ENCODE measurements at regions not wholly inside any gene's neighbourhood (a gene's known extent, or its start where the extent isn't known, plus 50 kb on each side); places are given as distances from the start of the nearest gene placed in this dataset.

- no peak for DNase-seq
These were observed 149.8 kb downstream of the MED10 start for GRCh38 chr5:6228257-6229250.

GRCh38 chr5:6225121-6225607, 153.2 kb downstream of the MED10 start:
- no peak for DNase-seq

DNA sequence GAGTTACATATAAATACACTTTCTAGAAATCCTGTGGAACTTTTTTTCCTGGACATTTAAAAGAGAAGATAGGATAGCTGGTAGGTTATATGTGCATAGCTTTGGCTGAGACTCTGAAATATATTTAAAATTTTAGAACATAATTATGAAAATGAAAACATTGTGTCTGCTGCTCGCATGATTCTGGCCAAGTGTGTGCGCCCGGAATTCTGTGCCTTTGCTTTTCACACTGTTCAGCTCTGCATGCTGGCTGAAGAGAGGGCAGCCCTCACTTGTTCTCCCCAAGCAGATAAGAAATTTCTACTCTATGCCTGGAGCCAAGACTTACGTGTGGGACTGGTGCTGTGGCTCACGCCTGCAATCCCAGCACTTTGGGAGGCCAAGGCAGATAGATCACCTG, 153.9 kb downstream of the MED10 start:
- no peak for DNase-seq

DNA sequence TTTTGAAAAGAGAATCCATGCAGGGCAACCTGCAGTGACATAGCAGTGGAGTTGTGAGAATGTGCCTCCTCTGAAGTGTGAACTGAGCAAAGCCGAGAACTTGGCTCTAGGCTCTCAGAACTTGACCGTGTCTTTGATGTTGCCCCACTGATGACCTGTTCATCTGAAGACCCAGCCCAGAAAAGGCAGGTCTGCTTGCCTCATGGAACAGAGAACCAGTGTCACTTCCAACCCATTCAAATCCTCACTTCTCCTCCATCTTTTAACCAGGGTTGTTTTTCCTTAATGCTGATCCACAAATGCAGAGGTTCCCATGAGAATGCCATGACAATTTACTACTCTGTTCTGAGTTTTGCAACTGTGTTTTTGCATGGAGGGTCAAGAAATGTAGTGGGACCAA, 155.4 kb downstream of the MED10 start:
- DNase-seq, result no peak

GRCh38 chr5:6222121-6222520, 156.2 kb downstream of the MED10 start:
- DNase-seq, result no peak

- DNase-seq, result no peak
These were observed 157.2 kb downstream of the MED10 start for GRCh38 chr5:6221141-6221626.

GRCh38 chr5:6220346-6221088, 157.8 kb downstream of the MED10 start:
- no peak for DNase-seq

DNA sequence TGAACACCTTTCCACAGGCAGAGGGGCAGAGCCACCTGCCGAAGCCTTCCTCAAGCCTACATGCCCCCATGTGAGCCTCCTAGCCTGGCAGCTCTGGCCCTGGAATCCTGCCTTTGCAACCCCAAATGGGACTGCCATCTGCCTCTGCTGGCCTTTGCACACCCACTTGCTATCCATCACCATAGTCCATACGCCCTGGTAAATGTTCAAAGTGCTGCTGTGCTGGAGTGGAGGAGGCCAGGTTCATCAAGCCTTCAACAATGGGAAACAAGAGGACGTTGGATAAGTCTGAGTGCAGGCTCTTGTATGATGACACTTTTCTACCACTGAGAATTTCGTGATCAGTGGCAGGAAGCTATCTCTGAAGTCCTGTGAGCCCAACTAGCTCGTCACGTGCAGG, 159.8 kb downstream of the MED10 start:
- no peak for DNase-seq

DNA sequence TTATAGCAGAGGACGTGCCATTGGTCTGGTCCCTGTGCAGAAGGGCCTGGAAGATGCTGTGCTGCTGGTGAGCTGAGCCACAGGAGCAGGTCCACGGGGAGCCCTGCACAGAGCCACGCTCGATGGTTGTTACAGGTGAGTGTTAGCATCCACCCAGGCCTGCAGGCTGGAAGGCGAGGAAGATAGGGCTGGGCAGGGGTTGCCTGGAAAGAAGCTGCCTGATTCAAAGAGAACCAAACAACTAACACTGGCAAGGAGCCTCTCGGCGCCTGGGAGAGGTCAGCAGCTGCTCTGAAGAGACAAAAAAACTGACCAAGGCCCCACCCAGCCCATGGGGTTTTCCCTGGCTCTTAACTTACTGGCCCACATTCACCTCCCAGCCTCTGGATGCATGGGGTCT, 160.2 kb downstream of the MED10 start:
- DNase-seq, result no peak

DNA sequence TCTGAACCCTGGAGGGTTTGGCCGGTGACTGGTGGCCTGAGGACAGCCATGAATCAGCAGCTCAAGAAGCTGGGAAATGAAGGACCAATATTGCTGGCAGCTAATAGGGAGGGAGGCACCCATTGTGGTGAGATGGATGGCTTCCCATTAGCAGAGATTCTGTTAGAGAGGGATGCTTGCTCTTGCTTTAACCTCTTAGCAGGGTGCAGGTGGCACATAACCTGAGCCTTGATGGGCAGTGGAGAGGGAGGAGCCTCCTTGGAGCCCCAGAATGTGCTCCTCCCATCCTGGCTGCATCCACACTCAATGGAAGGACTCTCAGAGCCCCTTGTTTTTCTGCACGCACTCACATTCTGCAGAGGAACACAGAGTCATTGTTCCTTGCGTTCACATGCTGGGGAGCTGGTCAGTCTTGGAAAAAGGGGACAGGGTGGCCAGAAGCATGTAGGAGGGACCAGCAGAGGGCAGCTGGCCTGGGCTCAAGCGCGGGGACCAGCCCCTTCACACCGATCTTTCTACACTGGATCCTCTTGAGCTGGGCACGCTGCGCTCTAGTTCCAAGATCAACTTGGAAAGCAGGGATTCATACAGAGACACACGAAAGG, 161.8 kb downstream of the MED10 start:
- no peak for DNase-seq

DNA sequence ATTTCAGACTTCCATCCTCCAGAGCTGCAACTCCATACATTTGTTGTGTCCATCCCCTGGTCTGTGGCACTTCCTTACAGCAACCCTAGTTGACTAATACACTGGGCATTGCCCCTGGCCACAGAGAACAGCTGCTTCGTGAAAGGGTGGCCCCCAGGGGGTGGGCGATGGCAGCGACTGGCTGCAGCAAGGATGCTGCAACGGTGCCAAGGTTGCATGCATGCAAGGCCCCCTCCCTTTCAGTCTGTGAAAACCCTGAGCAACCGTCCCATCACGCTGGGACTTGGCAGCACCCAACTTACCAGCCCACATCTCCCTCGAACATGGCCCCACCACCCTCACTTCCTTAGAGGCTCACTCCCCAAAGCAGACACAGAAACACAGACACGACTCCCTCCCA, 162.5 kb downstream of the MED10 start:
- no peak for DNase-seq

- no peak for DNase-seq
These were observed 166.1 kb downstream of the MED10 start for GRCh38 chr5:6212244-6212643.

GRCh38 chr5:6206501-6206900, 171.8 kb downstream of the MED10 start:
- no peak for DNase-seq

DNA sequence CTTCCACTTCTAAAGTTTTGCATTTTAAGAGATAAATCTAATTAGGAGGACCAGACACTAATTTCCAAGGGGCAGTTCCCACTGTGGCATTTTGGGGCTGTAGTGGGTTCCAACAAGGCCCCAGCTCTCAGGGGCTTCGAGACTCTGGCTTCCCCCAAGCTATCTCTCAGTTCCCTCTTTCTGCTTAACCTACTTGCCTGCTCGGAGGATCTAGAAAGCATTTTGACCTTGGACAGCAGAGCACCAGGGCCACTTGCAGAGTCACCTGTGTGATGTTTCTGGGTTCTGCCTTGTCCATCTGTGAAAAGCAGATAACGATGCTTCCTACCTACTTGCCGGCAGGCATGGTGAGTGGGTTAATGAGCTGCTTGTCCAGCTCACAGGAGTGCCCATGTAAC, 175.4 kb downstream of the MED10 start:
- no peak for DNase-seq

- DNase-seq, result no peak
These were observed 176.0 kb downstream of the MED10 start for GRCh38 chr5:6202149-6202967.

GRCh38 chr5:6201631-6202030, 176.7 kb downstream of the MED10 start:
- DNase-seq, result no peak

GRCh38 chr5:6198531-6198930, 179.8 kb downstream of the MED10 start:
- no peak for DNase-seq

DNA sequence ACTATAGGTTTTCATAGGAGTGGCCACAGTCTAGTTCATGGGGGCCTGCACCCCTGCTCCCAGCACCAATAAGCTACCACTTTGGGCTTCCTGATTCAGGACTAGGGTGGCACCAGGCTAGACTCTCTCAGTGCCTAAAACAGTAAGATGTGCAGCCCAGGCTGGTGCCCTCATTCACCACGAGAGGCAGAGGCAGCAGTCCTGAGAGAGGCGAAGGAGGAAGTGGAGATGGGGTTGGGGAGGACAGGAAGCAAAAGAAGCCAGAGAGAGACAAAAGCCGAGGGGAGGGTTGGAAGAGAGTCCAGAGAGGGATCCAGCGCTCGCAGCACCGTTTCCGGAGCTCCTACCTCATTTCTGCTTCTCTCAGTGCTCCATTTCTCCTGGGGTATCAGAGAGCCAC, 180.9 kb downstream of the MED10 start:
- DNase-seq, result no peak

DNA sequence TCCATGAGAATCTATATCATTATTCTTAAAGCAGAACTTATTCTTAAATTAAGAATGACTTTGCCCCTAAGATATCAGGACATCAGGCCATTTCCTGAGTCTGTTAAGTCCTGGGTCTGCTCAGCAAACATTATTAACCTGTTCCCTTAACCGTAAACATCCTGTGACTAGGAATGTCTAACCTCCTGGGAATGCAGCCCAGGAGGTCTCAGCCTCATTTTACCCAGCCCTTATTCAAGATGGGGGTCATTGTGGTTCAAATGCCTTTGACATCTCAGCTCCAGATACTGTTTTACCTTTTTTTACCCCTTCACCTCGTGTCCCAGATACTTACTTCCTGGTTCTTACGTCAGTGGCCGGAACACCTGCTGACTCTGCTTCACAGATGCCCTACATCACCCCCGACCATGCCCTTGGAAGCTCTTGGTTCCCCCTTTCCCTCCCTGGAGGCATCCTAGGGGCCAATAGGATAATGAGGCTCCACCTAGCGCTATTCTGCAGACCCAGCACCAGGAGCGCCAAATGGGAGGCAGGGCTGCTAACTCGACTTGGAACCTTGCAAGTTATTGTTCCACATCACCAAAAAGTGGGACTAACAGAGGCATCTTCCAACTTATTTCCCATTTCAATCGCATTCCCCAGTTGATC, 182.5 kb downstream of the MED10 start:
- no peak for DNase-seq

DNA sequence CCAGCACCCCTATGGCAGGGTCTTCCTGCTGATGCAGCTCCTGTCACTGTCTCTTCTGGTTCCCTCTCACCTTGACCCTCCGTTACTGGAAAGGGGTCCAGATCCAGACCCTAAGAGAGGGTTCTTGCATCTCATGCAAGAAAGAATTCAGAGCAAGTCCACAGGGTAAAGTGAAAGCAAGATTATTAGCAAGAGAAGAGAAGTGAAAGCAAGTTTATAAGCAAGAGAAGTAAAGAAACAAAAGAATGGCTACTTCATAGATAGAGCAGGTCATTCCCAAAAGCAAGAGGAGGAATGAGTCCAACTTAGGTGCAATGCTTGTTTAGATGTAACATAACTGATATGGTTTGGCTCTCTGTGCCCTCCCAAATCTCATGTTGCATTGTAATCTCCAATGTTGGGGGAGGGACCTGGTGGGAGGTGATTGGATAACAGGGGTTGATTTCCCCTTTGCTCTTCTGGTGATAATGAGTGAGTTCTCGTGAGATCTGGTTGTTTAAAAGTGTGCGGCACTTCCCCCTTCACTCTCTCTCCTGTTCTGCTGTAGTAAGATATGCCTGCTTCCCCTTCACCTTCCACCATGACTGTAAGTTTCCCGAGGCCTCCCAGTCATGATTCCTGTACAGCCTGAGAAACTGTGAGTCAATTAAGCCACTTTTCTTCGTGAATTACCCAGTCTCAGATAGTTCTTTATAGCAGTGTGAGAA, 183.3 kb downstream of the MED10 start:
- no peak for DNase-seq

- DNase-seq, result no peak
These were observed 184.0 kb downstream of the MED10 start for GRCh38 chr5:6194261-6194875.
